GM12878 (cell line): ENCODE measurements at regions not wholly inside any gene's neighbourhood (a gene's known extent, or its start where the extent isn't known, plus 50 kb on each side); places are given as distances from the start of the nearest gene placed in this dataset.
A peak's percentile ranks its signal among the peaks of the same experiment; 100 is the strongest.

Experiments
- ATAC-seq: fragments of 200-7000 bp; cut with Tn5 transposase; 3 replicates; pipeline ENCODE4 v1.9.1; 2020; ENCODE audit warnings: mild to moderate bottlenecking, moderate library complexity
- BruUV-seq: library from RNA; stranded (reverse); fragments of 400-500 nt; replicated peaks from 2 replicates; lab custom pipeline; 2021; lab: Mats Ljungman, UMichigan
- CTCF ChIA-PET: fragments of 300-600 bp; sonication (Branson Sonifier 250); formaldehyde crosslinking; extraction: SDS; loops from one replicate; lab custom pipeline; 2021; ENCODE audit warnings: inconsistent platforms; lab: Yijun Ruan, JAX
- POLR2A ChIA-PET: fragments of 350-600 bp; formaldehyde crosslinking; extraction: SDS; loops from one replicate; lab custom pipeline; 2021; ENCODE audit warnings: inconsistent platforms; lab: Charles Lee
- RAD21 ChIA-PET: fragments of 300-600 bp; sonication (Branson Sonifier 250); formaldehyde crosslinking; loops from one replicate; lab custom pipeline; 2023; ENCODE audit warnings: antibody characterized with exemption; ENCODE audit not compliant: unreplicated experiment; lab: Charles Lee
- SMC1A ChIA-PET: fragments of 300-600 bp; sonication (Branson Sonifier 250); formaldehyde crosslinking; loops from one replicate; lab custom pipeline; 2023; ENCODE audit not compliant: unreplicated experiment, uncharacterized antibody; lab: Charles Lee
- DNase-seq: peaks from one replicate; pipeline ENCODE4 v3.0.0-alpha.2; 2011; ENCODE audit warnings: low read depth, low spot score
- FAIRE-seq: peaks from 3 replicates; lab custom pipeline; 2011; peaks lifted over from hg19 to GRCh38; lab: Jason Lieb, UNC
- H2AFZ ChIP-seq: 2 replicates; pipeline ENCODE4 v1.6.0; 2011; ENCODE audit warnings: low read depth, low read length, control low read depth; ENCODE audit not compliant: control insufficient read depth
- H3K27ac ChIP-seq: 2 replicates; pipeline ENCODE4 v1.5.1; 2011; ENCODE audit warnings: control low read depth; ENCODE audit not compliant: control insufficient read depth, insufficient read depth
- H3K27me3 ChIP-seq, 2 experiments: replicated peaks in 1 of 2; 2 replicates each; pipeline versions ENCODE4 v1.6.0 to v1.6.1; 2011; ENCODE audit warnings: low read length in 1 of 2; ENCODE audit not compliant: control insufficient read depth in 2 of 2, insufficient read depth in 2 of 2
- H3K36me3 ChIP-seq, 2 experiments: 2 replicates each; pipeline ENCODE4 v1.5.1; 2011; ENCODE audit warnings: low read length in 1 of 2; ENCODE audit not compliant: control insufficient read depth in 2 of 2, insufficient read depth in 2 of 2
- H3K4me1 ChIP-seq: 2 replicates; pipeline ENCODE4 v1.6.1; 2011; ENCODE audit warnings: mild to moderate bottlenecking, low read length, moderate library complexity, mixed read lengths; ENCODE audit not compliant: control insufficient read depth, insufficient read depth
- H3K4me2 ChIP-seq: 2 replicates; pipeline ENCODE4 v1.6.0; 2011; ENCODE audit warnings: control low read depth; ENCODE audit not compliant: control insufficient read depth, insufficient read depth
- H3K4me3 ChIP-seq: fragments of 200-600 bp; sonication (generic); 2 replicates; pipeline ENCODE4 v1.5.1; 2016
- H3K79me2 ChIP-seq: 2 replicates; pipeline ENCODE4 v1.6.0; 2011; ENCODE audit warnings: low read length; ENCODE audit not compliant: control insufficient read depth, insufficient read depth
- H3K9ac ChIP-seq: 2 replicates; pipeline ENCODE4 v1.8.0; 2011; ENCODE audit warnings: low read length, control low read depth, mixed read lengths; ENCODE audit not compliant: control insufficient read depth, insufficient read depth
- H3K9me3 ChIP-seq: replicated peaks from 3 replicates; pipeline ENCODE4 v1.5.1; 2011; ENCODE audit warnings: mild to moderate bottlenecking, low read length; ENCODE audit not compliant: control insufficient read depth, insufficient read depth
- H4K20me1 ChIP-seq: 2 replicates; pipeline ENCODE4 v1.6.0; 2011; ENCODE audit not compliant: control insufficient read depth, insufficient read depth
- CBX5 ChIP-seq: sonication (generic); IDR thresholded peaks from 2 replicates; pipeline ENCODE4 v1.6.1; 2016; ENCODE audit warnings: low read depth, moderate library complexity, mild to moderate bottlenecking, inconsistent platforms
- NRF1 ChIP-seq: conservative IDR thresholded peaks from 2 replicates; pipeline ENCODE4 v1.6.1; 2011; ENCODE audit warnings: mild to moderate bottlenecking, low read depth, low read length, improper control_type of control experiment
- PAX5 ChIP-seq: IDR thresholded peaks from 2 replicates; pipeline ENCODE4 v1.6.1; 2011; ENCODE audit warnings: low read depth, low read length, borderline replicate concordance
- RFX5 ChIP-seq: IDR thresholded peaks from 2 replicates; pipeline ENCODE4 v1.6.1; 2011; ENCODE audit warnings: low read depth, low read length, improper control_type of control experiment
- SMARCA5 ChIP-seq: fragments of 450-650 bp; IDR thresholded peaks from 2 replicates; pipeline ENCODE4 v1.6.1; 2017; ENCODE audit warnings: mild to moderate bottlenecking
- STAT3 ChIP-seq: IDR thresholded peaks from 2 replicates; pipeline ENCODE4 v1.6.1; 2011; ENCODE audit warnings: low read depth, low read length, improper control_type of control experiment
- USF1 ChIP-seq: IDR thresholded peaks from 2 replicates; pipeline ENCODE4 v1.6.1; 2011; ENCODE audit warnings: borderline replicate concordance, low read depth, mild to moderate bottlenecking, moderate library complexity, mixed read lengths, low read length; ENCODE audit not compliant: insufficient read depth; ENCODE audit errors: extremely low read length
- ZBTB33 ChIP-seq: fragments of 450-650 bp; IDR thresholded peaks from 2 replicates; pipeline ENCODE4 v1.6.1; 2017; ENCODE audit warnings: mild to moderate bottlenecking
- ZNF207 ChIP-seq: fragments of 450-650 bp; IDR thresholded peaks from 2 replicates; pipeline ENCODE4 v1.6.1; 2014; ENCODE audit warnings: antibody characterized with exemption, mild to moderate bottlenecking, borderline replicate concordance
- ZNF217 ChIP-seq: fragments of 450-650 bp; IDR thresholded peaks from 2 replicates; pipeline ENCODE4 v1.6.1; 2017; ENCODE audit warnings: antibody characterized with exemption, mild to moderate bottlenecking
- ZNF592 ChIP-seq: fragments of 450-650 bp; IDR thresholded peaks from 2 replicates; pipeline ENCODE4 v1.6.1; 2017; ENCODE audit warnings: mild to moderate bottlenecking, moderate library complexity
- WGBS: methylation state at CpG from one replicate; pipeline ENCODE4 v1.1.6; 2016; ENCODE audit warnings: low lambda C conversion rate; ENCODE audit not compliant: insufficient replicate concordance, insufficient coverage; ENCODE audit errors: missing lambda C conversion rate; 5-methylcytosine and 5-hydroxymethylcytosine counted together
- in situ Hi-C: fragments of 300-500 bp; cut with MboI; formaldehyde crosslinking; loops from 9 replicates; pipeline ENCODE4 v1.14.3; 2018; ENCODE audit warnings: mixed read lengths
- intact Hi-C: fragments of 100-400 bp; cut with micrococcal nuclease; formaldehyde crosslinking; loops from one replicate; pipeline ENCODE4 v1.14.2; 2022; ENCODE audit not compliant: unreplicated experiment

GRCh38 chr5:69039829-69040228 is 54.0 kb upstream of the SLC30A5 start:
- no peak overlapping the region for H2AFZ ChIP-seq
- no peaks in the 10 kb centered on the region for H3K4me1 ChIP-seq
- ChIA-PET RAD21 (no interaction called here), POLR2A (interaction anchor here (0.7 kb wide), 1 partner anchor 371 kb away, joined by 4 read pairs; no protein-coding TSS in a partner anchor), SMC1A (no interaction called here), CTCF (no interaction called here)
- no peaks in the 10 kb centered on the region; the same call in 2 of the 3 replicates for H3K9me3 ChIP-seq
- no peak for ATAC-seq
- no peaks in the 10 kb centered on the region for H3K27me3 ChIP-seq
- intact Hi-C loops (no loop called here), in situ Hi-C loops (no loop called here)
- H3K36me3 ChIP-seq, result no peaks in the 10 kb centered on the region
- no peaks in the 10 kb centered on the region for H4K20me1 ChIP-seq
- no peak overlapping the region for H3K27ac ChIP-seq
- no TSS peak for BruUV-seq
- FAIRE-seq, result no peak
- no peak overlapping the region for H3K9ac ChIP-seq
- TF ChIP-seq PAX5 (no peak), CBX5 (no peak), ZBTB33 (no peak), ZNF217 (no peak)
- H3K4me3 ChIP-seq, result no peak overlapping the region
- no peak overlapping the region for H3K4me2 ChIP-seq
- no peak for DNase-seq
- H3K79me2 ChIP-seq, result no peaks in the 10 kb centered on the region

- Histone ChIP-seq H3K9ac (no peak overlapping the region), H3K4me2 (no peak overlapping the region), H3K4me1 (no peaks in the 10 kb centered on the region), H3K4me3 (no peak overlapping the region), H3K36me3 (no peaks in the 10 kb centered on the region), H3K27ac (no peak overlapping the region), H2AFZ (peak overlapping the region; percentile 99), H3K9me3 (no peaks in the 10 kb centered on the region; the same call in 2 of the 3 replicates), H3K27me3 (no peaks in the 10 kb centered on the region), H4K20me1 (no peaks in the 10 kb centered on the region), H3K79me2 (no peaks in the 10 kb centered on the region)
- in situ Hi-C loops, result no loop called here
- SMC1A ChIA-PET, result interaction anchor here (1.0 to 2.1 kb wide), 7 partner anchors 13 to 127 kb away, joined by 3 to 8 read pairs (median 4); partner anchors contain the start of gene SLC30A5
- DNase-seq, result no peak
- BruUV-seq, result no TSS peak
- FAIRE-seq, result no peak
- RAD21 ChIA-PET, result interaction anchor here (0.9 to 1.9 kb wide), 5 partner anchors 13 to 330 kb away, joined by 3 to 10 read pairs (median 4); partner anchors contain the start of gene SLC30A5
- CTCF ChIA-PET, result interaction anchor here (0.6 to 2.1 kb wide), 16 partner anchors 12 to 333 kb away, joined by 3 to 14 read pairs (median 4); partner anchors contain the start of genes CCDC125 and SLC30A5
- 42% methylated on average over 2 of the region's 2 CpGs for WGBS
- intact Hi-C loops, result loop anchor here (2.0 kb wide), 2 partner anchors 50 to 292 kb away; no protein-coding TSS in a partner anchor
- ATAC-seq, result peak; percentile 57
- POLR2A ChIA-PET, result interaction anchor here (0.6 to 1.9 kb wide), 2 partner anchors 9 to 196 kb away, joined by 4 to 6 read pairs; no protein-coding TSS in a partner anchor
- no peak for TF ChIP-seq ZNF207
- no peak for TF ChIP-seq STAT3
- TF ChIP-seq ZNF592, result no peak
- no peak for TF ChIP-seq RFX5
- no peak for TF ChIP-seq SMARCA5
- no peak for TF ChIP-seq USF1
- TF ChIP-seq CBX5, result no peak
- TF ChIP-seq NRF1, result no peak
Measured at GRCh38 chr5:69042500-69042899, 51.3 kb upstream of the SLC30A5 start.
